AG09319 (cell line): ENCODE measurements at regions not wholly inside any gene's neighbourhood (a gene's known extent, or its start where the extent isn't known, plus 50 kb on each side); places are given as distances from the start of the nearest gene placed in this dataset.

Source experiments
- DNase-seq: peaks from one replicate; pipeline ENCODE4 v3.0.0-alpha.2; 2010; ENCODE audit warnings: low read depth; ENCODE audit errors: extremely low read depth
- TF ChIP-seq, protein P1 (sequence below): IDR thresholded peaks from 2 replicates; pipeline ENCODE4 v1.5.1; 2011; ENCODE audit warnings: low read depth, mild to moderate bottlenecking, inconsistent platforms, low read length, moderate library complexity

- TF ChIP-seq, protein P1, sequence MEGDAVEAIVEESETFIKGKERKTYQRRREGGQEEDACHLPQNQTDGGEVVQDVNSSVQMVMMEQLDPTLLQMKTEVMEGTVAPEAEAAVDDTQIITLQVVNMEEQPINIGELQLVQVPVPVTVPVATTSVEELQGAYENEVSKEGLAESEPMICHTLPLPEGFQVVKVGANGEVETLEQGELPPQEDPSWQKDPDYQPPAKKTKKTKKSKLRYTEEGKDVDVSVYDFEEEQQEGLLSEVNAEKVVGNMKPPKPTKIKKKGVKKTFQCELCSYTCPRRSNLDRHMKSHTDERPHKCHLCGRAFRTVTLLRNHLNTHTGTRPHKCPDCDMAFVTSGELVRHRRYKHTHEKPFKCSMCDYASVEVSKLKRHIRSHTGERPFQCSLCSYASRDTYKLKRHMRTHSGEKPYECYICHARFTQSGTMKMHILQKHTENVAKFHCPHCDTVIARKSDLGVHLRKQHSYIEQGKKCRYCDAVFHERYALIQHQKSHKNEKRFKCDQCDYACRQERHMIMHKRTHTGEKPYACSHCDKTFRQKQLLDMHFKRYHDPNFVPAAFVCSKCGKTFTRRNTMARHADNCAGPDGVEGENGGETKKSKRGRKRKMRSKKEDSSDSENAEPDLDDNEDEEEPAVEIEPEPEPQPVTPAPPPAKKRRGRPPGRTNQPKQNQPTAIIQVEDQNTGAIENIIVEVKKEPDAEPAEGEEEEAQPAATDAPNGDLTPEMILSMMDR, result no peak
- DNase-seq, result no peak
Measured at GRCh38 chr6:159594750-159595117, 98.3 kb downstream of the SOD2 start.

GRCh38 chr6:159594106-159594749 lies 98.8 kb downstream of the SOD2 start:
- TF ChIP-seq, protein P1, result no peak
- DNase-seq, result no peak

DNA sequence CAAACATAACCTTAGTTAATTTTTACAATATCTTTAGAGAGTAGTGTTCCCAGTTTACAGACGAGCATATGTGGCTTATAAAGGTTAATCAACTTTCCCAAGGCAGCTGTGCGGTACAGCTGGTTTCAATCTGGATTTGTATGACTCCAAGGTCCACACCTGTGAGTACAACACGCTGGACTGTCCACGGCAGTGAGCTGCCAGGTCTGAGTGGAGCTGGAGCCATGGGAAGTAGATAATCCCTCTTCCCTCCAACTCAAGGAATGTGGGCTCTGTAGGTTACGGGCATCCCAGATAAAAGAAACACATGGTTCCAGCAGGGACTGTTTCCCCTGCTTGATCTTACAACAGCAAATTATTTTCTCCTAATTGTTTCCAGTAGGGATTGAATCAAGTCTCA lies 102.2 kb downstream of the SOD2 start:
- TF ChIP-seq, protein P1, result no peak
- DNase-seq, result no peak

- TF ChIP-seq, protein P1, result no peak
- no peak for DNase-seq
Measured at GRCh38 chr6:159586684-159587083, 106.4 kb downstream of the SOD2 start.

DNA sequence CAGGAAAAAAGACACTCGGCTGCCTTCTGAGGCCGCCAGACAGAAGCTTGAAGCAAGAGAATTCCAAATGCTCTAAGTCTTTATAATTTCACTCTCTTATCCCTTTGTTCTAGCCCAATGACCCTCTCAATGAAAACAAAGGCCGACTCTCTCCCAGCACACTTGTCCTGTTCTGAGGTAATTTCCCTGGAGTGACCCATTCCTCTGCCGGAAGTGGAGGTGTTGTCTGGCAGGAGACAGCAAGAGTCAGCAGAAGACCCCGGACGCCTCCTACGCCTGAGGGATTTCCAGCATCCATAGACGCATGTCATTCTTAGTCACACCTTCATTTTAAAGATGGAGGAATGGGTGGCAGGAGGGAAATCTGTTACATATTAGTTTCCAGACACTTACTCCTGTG lies 110.3 kb downstream of the SOD2 start:
- TF ChIP-seq, protein P1, result no peak
- DNase-seq, result no peak

DNA sequence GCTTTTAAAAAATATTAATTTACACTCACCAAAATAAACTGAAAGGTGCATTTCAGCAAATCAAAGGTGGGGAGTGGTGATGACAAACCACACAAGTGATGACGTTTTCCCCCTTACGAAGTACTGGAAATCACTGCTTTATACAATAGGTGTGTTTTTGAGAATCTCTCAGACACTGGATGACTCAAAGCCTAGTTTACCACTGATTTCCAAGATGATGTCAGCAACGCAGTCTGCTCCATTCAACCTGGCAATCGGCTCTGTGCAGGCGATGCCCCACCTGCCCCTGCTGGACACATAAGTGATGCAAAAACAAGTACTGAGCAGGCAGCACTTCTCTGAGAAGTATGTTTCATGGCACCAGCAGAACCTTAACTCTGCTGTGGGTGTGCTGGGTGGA lies 114.4 kb downstream of the SOD2 start:
- TF ChIP-seq, protein P1, result no peak
- DNase-seq, result no peak

- TF ChIP-seq, protein P1, result no peak
- DNase-seq, result no peak
Measured at GRCh38 chr6:159577564-159577963, 115.5 kb downstream of the SOD2 start.
